HG03196 (cell line): ENCODE measurements at regions not wholly inside any gene's neighbourhood (a gene's known extent, or its start where the extent isn't known, plus 50 kb on each side); places are given as distances from the start of the nearest gene placed in this dataset.
"Not testable (repeated sequence)": the region's sequence is repeated elsewhere in the genome, so short reads cannot be mapped to it uniquely, and the experiment has no call there.

ENCODE experiments used
- ATAC-seq: cut with Tn5 transposase; IDR thresholded peaks from one replicate; pipeline ENCODE4 v1.9.1; 2021; ENCODE audit not compliant: unreplicated experiment

DNA sequence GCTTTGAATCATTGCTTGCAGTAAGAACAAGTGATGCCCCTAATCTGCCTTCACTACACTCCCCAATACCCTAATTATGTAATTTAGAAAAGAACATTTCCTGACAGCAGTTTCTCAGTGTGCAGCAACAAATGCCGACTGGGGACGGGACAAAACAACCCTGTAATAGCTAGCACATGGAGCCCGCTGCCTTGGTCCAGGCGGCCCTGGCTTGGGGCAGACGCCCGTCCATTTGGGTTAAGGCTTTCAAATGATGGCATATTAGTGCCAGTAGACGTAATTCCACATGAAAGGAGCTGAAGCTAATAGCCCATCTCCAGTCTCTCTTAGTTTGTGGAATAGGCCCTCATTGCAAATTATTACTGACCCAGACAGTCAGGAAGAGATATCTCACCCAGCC lies 150.6 kb upstream of the PITX1 start:
- no peak for ATAC-seq

DNA sequence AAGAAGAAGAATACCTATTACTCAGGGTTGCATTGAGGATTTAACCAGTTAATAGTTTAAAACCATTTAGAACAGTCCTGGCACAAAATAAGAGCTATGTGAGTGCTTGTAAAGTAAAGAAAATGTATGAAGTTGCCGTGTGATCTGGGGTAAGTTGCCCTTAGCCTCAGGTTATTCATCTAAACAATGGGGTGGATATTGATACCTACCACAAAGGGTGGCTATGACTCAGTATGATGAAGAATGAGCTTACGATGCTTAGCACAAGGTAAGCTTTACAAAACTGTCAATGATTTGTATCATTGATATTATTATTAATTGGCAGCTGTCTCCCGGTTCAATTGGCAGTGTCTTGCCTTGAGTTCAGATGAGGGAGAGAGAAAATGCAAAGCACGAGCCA lies 149.4 kb upstream of the PITX1 start:
- ATAC-seq = no peak

GRCh38 chr5:135182675-135183074 lies 148.6 kb upstream of the PITX1 start:
- ATAC-seq = no peak

DNA sequence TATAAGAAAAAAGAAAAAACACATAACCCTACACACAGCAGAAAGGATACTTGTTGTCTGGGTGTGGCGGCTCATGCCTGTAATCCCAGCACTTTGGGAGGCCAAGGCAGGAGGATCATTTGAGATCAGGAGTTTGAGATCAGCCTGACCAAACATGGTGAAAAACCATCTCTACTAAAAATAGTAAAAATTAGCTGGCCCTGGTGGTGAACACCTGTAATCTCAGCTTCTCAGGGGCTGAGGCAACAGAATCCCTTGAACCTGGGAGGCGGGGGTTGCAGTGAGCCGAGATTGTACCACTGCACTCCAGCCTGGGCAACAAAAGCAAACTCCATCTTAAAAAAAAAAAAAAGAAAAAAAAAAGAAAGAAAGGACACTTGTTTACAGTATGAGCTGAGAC lies 147.6 kb upstream of the PITX1 start:
- no peak for ATAC-seq

DNA sequence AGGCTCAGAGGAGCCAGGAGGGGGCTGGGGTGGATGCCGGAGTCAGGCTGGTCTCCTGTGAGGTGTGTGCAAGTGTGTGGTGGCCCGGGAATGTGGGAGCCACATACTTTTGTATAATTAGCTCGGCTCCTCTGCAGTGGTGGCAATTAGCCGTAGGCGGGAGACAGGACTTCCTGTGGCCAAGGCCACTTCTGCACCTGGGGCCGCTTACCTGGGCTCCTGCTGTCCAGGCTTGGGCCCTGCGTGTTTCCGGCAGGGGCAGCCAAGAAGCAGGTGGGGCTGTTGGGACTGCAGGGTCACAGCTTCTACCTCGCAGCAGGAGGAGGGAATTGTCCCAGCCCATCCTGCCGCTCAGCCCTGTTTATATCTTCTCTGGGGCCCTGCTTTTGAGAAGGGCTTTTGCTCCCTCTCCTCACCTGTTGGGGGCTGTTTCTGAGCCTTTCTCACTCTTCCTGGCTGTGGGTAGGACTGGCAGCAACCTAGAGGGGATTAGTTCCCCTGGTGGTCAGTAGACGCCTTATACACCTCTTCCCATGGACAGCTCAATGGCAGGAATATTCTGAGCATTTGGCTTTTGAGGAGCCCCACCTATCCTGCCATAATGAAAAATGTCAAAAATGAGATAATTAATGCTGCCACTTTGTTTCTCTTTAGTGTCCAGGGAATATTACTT lies 145.4 kb upstream of the PITX1 start:
- no peak for ATAC-seq

- ATAC-seq = no peak
Measured at GRCh38 chr5:135178476-135179155, 144.6 kb upstream of the PITX1 start.

GRCh38 chr5:135177591-135177990 lies 143.6 kb upstream of the PITX1 start:
- no peak for ATAC-seq

- ATAC-seq = no peak
Measured at GRCh38 chr5:135176991-135177390, 143.0 kb upstream of the PITX1 start.

DNA sequence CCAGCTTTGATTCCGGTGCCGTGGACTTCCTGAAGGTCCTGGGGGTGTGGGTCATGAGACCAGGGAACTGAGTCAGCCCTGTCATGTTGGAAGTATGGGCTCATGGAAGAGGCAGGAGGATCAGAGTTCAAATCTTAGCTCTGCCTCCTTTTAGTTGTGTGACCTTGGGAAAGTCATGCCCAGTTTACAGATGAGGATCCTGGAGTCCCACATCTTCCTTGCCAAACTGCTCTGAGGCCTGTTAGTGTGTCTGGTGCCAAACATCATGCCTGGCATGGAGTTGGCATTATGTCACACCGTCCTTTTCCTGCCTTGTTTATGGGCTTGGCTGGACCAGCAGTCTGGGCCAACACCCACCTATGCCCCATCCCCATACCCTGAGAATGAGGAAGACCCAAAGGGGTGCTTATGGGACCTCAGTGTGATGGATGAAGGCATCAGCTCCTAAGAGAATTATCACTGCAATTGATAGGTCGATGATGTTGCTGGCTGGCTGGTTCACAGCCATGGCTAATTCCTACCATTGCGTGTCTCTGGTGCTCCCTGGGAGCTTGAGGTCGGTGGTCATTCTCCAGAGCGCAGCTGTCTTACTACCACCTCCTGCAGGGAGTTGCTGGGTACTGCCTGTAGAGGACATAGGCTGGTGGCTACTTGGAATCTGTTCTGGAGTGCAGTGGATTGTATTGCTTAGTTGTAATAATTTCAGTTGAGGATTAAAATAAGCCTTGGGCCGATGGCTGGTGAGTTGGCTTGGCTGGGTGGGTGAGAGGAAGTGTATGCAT lies 140.5 kb upstream of the PITX1 start:
- no peak for ATAC-seq

- no peak for ATAC-seq
Measured at GRCh38 chr5:135173662-135174290, 139.7 kb upstream of the PITX1 start.

GRCh38 chr5:135172718-135173117 lies 138.7 kb upstream of the PITX1 start:
- ATAC-seq = no peak

DNA sequence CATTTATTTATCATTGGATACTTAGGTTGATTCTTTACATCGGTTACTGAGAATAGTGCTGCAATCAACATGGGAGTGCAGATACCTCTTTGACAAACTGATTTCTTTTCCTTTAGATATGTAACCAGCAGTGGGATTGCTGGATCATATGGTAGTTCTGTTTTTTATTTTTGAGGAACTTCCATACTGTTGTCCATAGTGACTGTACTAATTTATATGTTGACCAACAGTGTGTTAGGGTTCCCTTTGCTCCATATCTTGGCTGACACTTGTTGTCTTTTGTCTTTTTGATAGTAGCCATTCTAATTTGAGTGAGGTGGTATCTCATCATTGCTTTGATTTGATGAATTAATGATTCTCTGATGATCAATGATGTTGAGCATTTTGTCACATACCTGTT lies 137.3 kb upstream of the PITX1 start:
- no peak for ATAC-seq

- ATAC-seq = no peak
Measured at GRCh38 chr5:135170500-135170899, 136.5 kb upstream of the PITX1 start.

- no peak for ATAC-seq
Measured at GRCh38 chr5:135169753-135170152, 135.7 kb upstream of the PITX1 start.

GRCh38 chr5:135167634-135168033 lies 133.6 kb upstream of the PITX1 start:
- ATAC-seq = no peak

DNA sequence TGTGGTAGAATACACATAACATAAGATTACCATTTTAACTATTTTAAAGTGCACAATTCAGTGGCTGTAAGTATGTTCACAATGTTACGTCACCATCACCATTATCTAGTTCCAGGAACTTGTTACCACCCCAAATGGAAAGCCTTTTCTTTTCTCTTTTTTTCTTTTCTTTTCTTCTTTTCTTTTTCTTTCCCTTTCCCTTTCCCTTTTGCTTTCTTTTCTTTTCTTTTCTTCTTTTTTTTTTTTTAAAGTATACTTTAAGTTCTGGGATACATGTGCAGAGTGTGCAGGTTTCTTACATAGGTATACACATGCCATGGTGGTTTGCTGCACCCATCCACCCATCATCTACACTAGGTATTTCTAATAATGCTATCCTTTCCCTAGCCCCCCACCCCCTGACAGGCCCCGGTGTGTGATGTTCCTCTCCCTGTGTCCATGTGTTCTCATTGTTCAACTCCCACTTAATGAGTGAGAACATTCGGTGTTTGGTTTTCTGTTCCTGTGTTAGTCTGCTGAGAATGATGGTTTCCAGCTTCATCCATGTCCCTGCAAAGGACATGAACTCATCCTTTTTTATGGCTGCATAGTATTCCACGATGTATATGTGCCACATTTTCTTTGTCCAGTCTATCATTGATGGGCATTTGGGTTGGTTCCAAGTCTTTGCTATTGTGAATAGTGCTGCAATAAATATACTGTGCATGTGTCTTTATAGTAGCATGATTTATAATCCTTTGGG lies 131.0 kb upstream of the PITX1 start:
- ATAC-seq = not testable (repeated sequence)

- no peak for ATAC-seq
Measured at GRCh38 chr5:135163964-135164363, 129.9 kb upstream of the PITX1 start.

DNA sequence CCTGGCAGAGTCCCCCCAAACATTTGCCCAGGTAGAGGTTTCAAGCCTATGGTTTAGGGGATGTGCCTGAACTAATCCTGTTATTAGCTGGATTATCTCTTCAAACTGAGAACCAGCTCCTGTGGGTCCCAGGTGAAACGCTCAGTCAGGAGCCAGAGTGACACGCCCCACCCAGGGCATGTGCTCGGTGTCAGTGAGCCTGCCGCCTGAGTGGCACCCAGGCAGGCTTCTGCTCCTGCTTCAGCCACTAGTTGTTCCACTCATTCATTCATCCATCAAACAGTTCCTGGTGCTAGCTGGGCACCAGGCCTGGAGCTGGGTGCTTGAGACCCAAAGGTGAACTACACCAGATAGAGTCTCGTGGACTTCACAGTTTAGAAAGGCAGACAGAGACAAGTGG lies 129.4 kb upstream of the PITX1 start:
- no peak for ATAC-seq

DNA sequence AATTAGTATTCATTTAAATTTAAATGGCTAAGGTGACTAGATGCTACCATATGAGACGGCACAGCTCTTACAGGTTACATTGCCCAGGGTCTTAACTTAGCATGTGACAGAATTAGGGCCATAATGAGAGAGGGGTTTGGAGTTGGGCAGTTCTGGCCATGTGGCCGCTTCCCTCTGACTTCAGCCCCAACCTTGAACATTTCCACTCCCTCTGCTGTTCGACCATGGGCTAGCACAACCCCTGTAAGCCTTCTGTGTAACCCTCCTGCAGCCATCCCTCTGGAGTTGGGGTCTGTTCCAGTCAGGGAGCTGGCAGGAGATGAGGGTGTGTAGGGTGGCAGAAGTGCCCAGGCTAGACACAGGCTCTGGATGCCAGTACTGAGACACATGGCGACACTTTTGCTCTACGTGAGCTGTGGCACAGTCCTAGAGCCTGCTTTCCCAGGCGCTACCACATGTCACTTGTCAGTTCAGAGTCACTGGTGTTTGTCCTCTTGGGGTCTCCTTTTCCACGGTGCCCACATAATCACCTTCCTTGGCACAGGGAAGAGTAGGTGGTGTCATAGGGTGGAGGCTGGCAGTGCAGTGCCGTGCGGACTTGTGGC lies 128.7 kb upstream of the PITX1 start:
- no peak for ATAC-seq

DNA sequence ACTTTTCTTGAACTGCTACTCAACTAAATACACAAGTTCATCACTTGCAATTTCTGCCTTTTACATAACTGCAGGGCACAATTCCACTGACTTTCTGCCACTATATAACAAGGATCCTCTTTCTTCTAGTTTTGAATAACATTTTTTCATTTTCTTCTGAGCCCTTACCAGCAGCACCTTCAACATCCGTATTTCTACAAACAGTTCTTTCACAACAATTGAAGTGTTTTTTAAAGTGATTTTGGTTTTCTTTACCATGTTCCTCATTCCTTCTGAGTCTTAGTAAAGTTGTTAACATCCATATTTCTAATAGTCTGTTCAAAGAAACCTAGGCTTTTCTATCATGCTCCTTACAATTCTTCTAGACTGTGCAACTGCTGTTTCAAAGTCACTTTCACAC lies 127.2 kb upstream of the PITX1 start:
- ATAC-seq = no peak
